ENCODE measurements at regions not wholly inside any gene's neighbourhood (a gene's known extent, or its start where the extent isn't known, plus 50 kb on each side); places are given as distances from the start of the nearest gene placed in this dataset.

GRCh38 chr19:28509079-28509895 lies 703.7 kb downstream of the UQCRFS1 start:
- no peaks in the 10 kb centered on the region for H3K36me3 ChIP-seq (ENCODE audit: insufficient read depth, low read length)
- ChIA-PET POLR2A (no interaction called here), CTCF (no interaction called here)
- no peaks in the 10 kb centered on the region for H3K4me1 ChIP-seq (ENCODE audit: insufficient read depth, low read length)
- no peak overlapping the region for H3K27ac ChIP-seq (ENCODE audit: low read depth, low read length)
- Mint-ChIP-seq H3K9me3 (peaks cover 0 to 3% (median 0%) of the 10 kb centered on the region in 5 donors), H3K27me3 (peaks cover 0 to 3% of the 10 kb centered on the region in 2 donors), H3K4me1 (peaks cover under 1 to 9% (median 5%) of the 10 kb centered on the region in 3 donors), H3K4me3 (no peak overlapping the region), H3K36me3 (no peaks in the 10 kb centered on the region), H3K27ac (no peak overlapping the region)
- DNase-seq = no peak
- no peaks in the 10 kb centered on the region for H3K27me3 ChIP-seq (ENCODE audit: insufficient read depth, low read length, poor library complexity, severe bottlenecking)
- H3K9me3 ChIP-seq (ENCODE audit: low read length) = no peaks in the 10 kb centered on the region
- no peak overlapping the region for H3K4me3 ChIP-seq (ENCODE audit: low read length)

GRCh38 chr19:28508666-28509065 lies 704.3 kb downstream of the UQCRFS1 start:
- no peak overlapping the region for H3K27ac ChIP-seq (ENCODE audit: low read depth, low read length)
- Mint-ChIP-seq H3K36me3 (no peaks in the 10 kb centered on the region), H3K27me3 (peaks cover 0 to 3% of the 10 kb centered on the region in 2 donors), H3K4me3 (no peak overlapping the region), H3K4me1 (peaks cover 4 to 9% (median 7%) of the 10 kb centered on the region in 3 donors), H3K9me3 (peaks cover 0 to 3% (median 0%) of the 10 kb centered on the region in 5 donors), H3K27ac (no peak overlapping the region)
- no peak overlapping the region for H3K4me3 ChIP-seq (ENCODE audit: low read length)
- POLR2A ChIA-PET = no interaction called here
- no peaks in the 10 kb centered on the region for H3K27me3 ChIP-seq (ENCODE audit: insufficient read depth, low read length, poor library complexity, severe bottlenecking)
- H3K9me3 ChIP-seq (ENCODE audit: low read length) = no peaks in the 10 kb centered on the region
- H3K36me3 ChIP-seq (ENCODE audit: insufficient read depth, low read length) = no peaks in the 10 kb centered on the region
- no peaks in the 10 kb centered on the region for H3K4me1 ChIP-seq (ENCODE audit: insufficient read depth, low read length)
- CTCF ChIA-PET = no interaction called here
- no peak for DNase-seq

- no peak for DNase-seq
- Mint-ChIP-seq H3K27ac (peak overlapping the region in 4 of 8 donors; percentile 3 to 67 (median 27)), H3K27me3 (peaks cover 0 to 2% of the 10 kb centered on the region in 2 donors), H3K9me3 (peaks cover 0 to 3% (median 0%) of the 10 kb centered on the region in 5 donors), H3K36me3 (no peaks in the 10 kb centered on the region), H3K4me1 (peaks cover 21 to 32% (median 31%) of the 10 kb centered on the region in 3 donors), H3K4me3 (no peak overlapping the region)
- H3K9me3 ChIP-seq (ENCODE audit: low read length) = no peaks in the 10 kb centered on the region
- H3K4me3 ChIP-seq (ENCODE audit: low read length) = no peak overlapping the region
- ChIA-PET POLR2A (no interaction called here), CTCF (no interaction called here)
- H3K36me3 ChIP-seq (ENCODE audit: insufficient read depth, low read length) = no peaks in the 10 kb centered on the region
- peaks cover 12% of the 10 kb centered on the region for H3K4me1 ChIP-seq (ENCODE audit: insufficient read depth, low read length)
- no peaks in the 10 kb centered on the region for H3K27me3 ChIP-seq (ENCODE audit: insufficient read depth, low read length, poor library complexity, severe bottlenecking)
- no peak overlapping the region for H3K27ac ChIP-seq (ENCODE audit: low read depth, low read length)
Observed at GRCh38 chr19:28505933-28506332, 707.0 kb downstream of the UQCRFS1 start.

- Histone ChIP-seq H3K4me3 (ENCODE audit: low read length) (no peak overlapping the region), H3K36me3 (ENCODE audit: insufficient read depth, low read length) (no peaks in the 10 kb centered on the region), H3K27ac (ENCODE audit: low read depth, low read length) (no peak overlapping the region), H3K27me3 (ENCODE audit: insufficient read depth, low read length, poor library complexity, severe bottlenecking) (no peaks in the 10 kb centered on the region), H3K9me3 (ENCODE audit: low read length) (no peaks in the 10 kb centered on the region), H3K4me1 (ENCODE audit: insufficient read depth, low read length) (peaks cover 13% of the 10 kb centered on the region)
- Mint-ChIP-seq H3K27ac (peak overlapping the region in 2 of 8 donors; percentile 17 to 67), H3K36me3 (no peaks in the 10 kb centered on the region), H3K27me3 (no peaks in the 10 kb centered on the region), H3K9me3 (peaks cover 0 to 3% (median 0%) of the 10 kb centered on the region in 5 donors), H3K4me1 (peaks cover 25 to 37% (median 35%) of the 10 kb centered on the region in 3 donors), H3K4me3 (no peak overlapping the region)
- DNase-seq = no peak
- ChIA-PET POLR2A (no interaction called here), CTCF (no interaction called here)
Observed at GRCh38 chr19:28505134-28505533, 707.8 kb downstream of the UQCRFS1 start.

- CTCF ChIA-PET = no interaction called here
- no peak overlapping the region for H3K4me3 ChIP-seq (ENCODE audit: low read length)
- H3K4me3 Mint-ChIP-seq = peak overlapping the region in 1 of 7 donors; percentile 51
Observed at GRCh38 chr19:28504727-28505126, 708.2 kb downstream of the UQCRFS1 start.

GRCh38 chr19:28504139-28504538 lies 708.8 kb downstream of the UQCRFS1 start:
- H3K27ac ChIP-seq (ENCODE audit: low read depth, low read length) = peak overlapping the region; percentile 1
- Mint-ChIP-seq H3K4me1 (peaks cover 31 to 44% (median 42%) of the 10 kb centered on the region in 3 donors), H3K4me3 (no peak overlapping the region), H3K27me3 (no peaks in the 10 kb centered on the region), H3K27ac (peak overlapping the region in 6 of 8 donors; percentile 21 to 86 (median 72)), H3K9me3 (peaks cover 0 to 3% (median 0%) of the 10 kb centered on the region in 5 donors), H3K36me3 (no peaks in the 10 kb centered on the region)
- H3K9me3 ChIP-seq (ENCODE audit: low read length) = no peaks in the 10 kb centered on the region
- H3K27me3 ChIP-seq (ENCODE audit: insufficient read depth, low read length, poor library complexity, severe bottlenecking) = no peaks in the 10 kb centered on the region
- H3K4me3 ChIP-seq (ENCODE audit: low read length) = no peak overlapping the region
- no peak for DNase-seq
- H3K36me3 ChIP-seq (ENCODE audit: insufficient read depth, low read length) = no peaks in the 10 kb centered on the region
- ChIA-PET CTCF (no interaction called here), POLR2A (no interaction called here)
- peaks cover 17% of the 10 kb centered on the region for H3K4me1 ChIP-seq (ENCODE audit: insufficient read depth, low read length)

More at GRCh38 chr19:28504727-28505126, 708.2 kb downstream of the UQCRFS1 start:
- POLR2A ChIA-PET = no interaction called here
- peak overlapping the region; percentile 1 for H3K27ac ChIP-seq (ENCODE audit: low read depth, low read length)
- H3K4me1 ChIP-seq (ENCODE audit: insufficient read depth, low read length) = peaks cover 17% of the 10 kb centered on the region
- Mint-ChIP-seq H3K9me3 (peaks cover 0 to 3% (median 0%) of the 10 kb centered on the region in 5 donors), H3K4me1 (peaks cover 29 to 41% (median 38%) of the 10 kb centered on the region in 3 donors), H3K36me3 (no peaks in the 10 kb centered on the region), H3K27me3 (no peaks in the 10 kb centered on the region), H3K27ac (peak overlapping the region in 1 of 8 donors; percentile 67)
- no peaks in the 10 kb centered on the region for H3K27me3 ChIP-seq (ENCODE audit: insufficient read depth, low read length, poor library complexity, severe bottlenecking)
- H3K36me3 ChIP-seq (ENCODE audit: insufficient read depth, low read length) = no peaks in the 10 kb centered on the region
- no peaks in the 10 kb centered on the region for H3K9me3 ChIP-seq (ENCODE audit: low read length)
- no peak for DNase-seq

GRCh38 chr19:28502879-28503734 lies 709.8 kb downstream of the UQCRFS1 start:
- CTCF ChIA-PET = no interaction called here
- Histone ChIP-seq H3K27me3 (ENCODE audit: insufficient read depth, low read length, poor library complexity, severe bottlenecking) (no peaks in the 10 kb centered on the region), H3K36me3 (ENCODE audit: insufficient read depth, low read length) (no peaks in the 10 kb centered on the region), H3K9me3 (ENCODE audit: low read length) (no peaks in the 10 kb centered on the region), H3K27ac (ENCODE audit: low read depth, low read length) (peak overlapping the region; percentile 39), H3K4me3 (ENCODE audit: low read length) (no peak overlapping the region), H3K4me1 (ENCODE audit: insufficient read depth, low read length) (peaks cover 17% of the 10 kb centered on the region)
- Mint-ChIP-seq H3K36me3 (no peaks in the 10 kb centered on the region), H3K27ac (peak overlapping the region in 6 of 8 donors; percentile 23 to 96 (median 83)), H3K4me1 (peaks cover 38 to 50% (median 48%) of the 10 kb centered on the region in 3 donors), H3K4me3 (peak overlapping the region in 1 of 7 donors; percentile 24), H3K27me3 (no peaks in the 10 kb centered on the region), H3K9me3 (peaks cover 0 to 3% (median 0%) of the 10 kb centered on the region in 5 donors)
- POLR2A ChIA-PET = no interaction called here
- DNase-seq = no peak

- H3K4me3 ChIP-seq (ENCODE audit: low read length) = no peak overlapping the region
- no peaks in the 10 kb centered on the region for H3K36me3 ChIP-seq (ENCODE audit: insufficient read depth, low read length)
- peaks cover 17% of the 10 kb centered on the region for H3K4me1 ChIP-seq (ENCODE audit: insufficient read depth, low read length)
- Mint-ChIP-seq H3K4me1 (peaks cover 38 to 56% (median 48%) of the 10 kb centered on the region in 3 donors), H3K9me3 (peaks cover 0 to 6% (median 0%) of the 10 kb centered on the region in 5 donors), H3K27me3 (peaks cover 0 to 2% of the 10 kb centered on the region in 2 donors), H3K4me3 (peak overlapping the region in 5 of 7 donors; percentile 7 to 89 (median 35)), H3K27ac (peak overlapping the region; percentile 75 to 96 (median 88)), H3K36me3 (no peaks in the 10 kb centered on the region)
- POLR2A ChIA-PET = no interaction called here
- H3K27ac ChIP-seq (ENCODE audit: low read depth, low read length) = no peak overlapping the region
- no peak for DNase-seq
- CTCF ChIA-PET = interaction anchor here (1.4 kb wide), 1 partner anchor 33 kb away, joined by 5 read pairs; no protein-coding TSS in a partner anchor
- no peaks in the 10 kb centered on the region for H3K9me3 ChIP-seq (ENCODE audit: low read length)
- H3K27me3 ChIP-seq (ENCODE audit: insufficient read depth, low read length, poor library complexity, severe bottlenecking) = no peaks in the 10 kb centered on the region
Observed at GRCh38 chr19:28501976-28502375, 711.0 kb downstream of the UQCRFS1 start.

Data from CD8-positive, alpha-beta memory T cell (primary cell).